ENCODE measurements at regions not wholly inside any gene's neighbourhood (a gene's known extent, or its start where the extent isn't known, plus 50 kb on each side); places are given as distances from the start of the nearest gene placed in this dataset.
"Not testable (repeated sequence)": the region's sequence is repeated elsewhere in the genome, so short reads cannot be mapped to it uniquely, and the experiment has no call there.

DNA sequence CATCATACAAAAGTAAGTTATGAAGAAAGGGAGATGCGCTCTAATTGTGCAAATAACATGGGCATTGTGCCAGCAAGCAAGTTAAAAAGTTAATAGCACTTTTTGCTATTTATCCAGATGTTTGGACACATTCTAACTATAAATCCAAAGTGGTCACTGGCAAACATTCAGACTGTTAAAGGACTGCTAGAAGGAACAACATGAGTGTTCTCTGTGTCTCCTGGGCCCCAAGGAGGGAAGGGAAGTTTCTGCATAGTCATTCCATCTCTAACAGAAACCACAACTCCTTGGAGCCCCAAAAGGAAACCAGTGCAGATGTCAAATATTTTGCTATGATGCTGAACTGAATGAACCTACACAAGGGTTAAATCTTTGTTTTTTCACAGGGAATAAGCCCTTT, 213.3 kb upstream of the HNRNPA3 start:
- no peak overlapping the region for H3K27ac ChIP-seq (ENCODE audit: low read depth, low read length)
- no CpG with 5 or more reads among the region's 1 CpG for WGBS (ENCODE audit: insufficient coverage)
- H3K9me3 ChIP-seq (ENCODE audit: control insufficient read depth, insufficient read depth, low read length) = no peaks in the 10 kb centered on the region
- no peak overlapping the region for H3K4me3 ChIP-seq (ENCODE audit: low read depth, low read length)
- DNase-seq (ENCODE audit: low read depth in 4 of 6, low spot score in 6 of 6) = peak in 1 of 6 donors; percentile 35
- no peaks in the 10 kb centered on the region for H3K36me3 ChIP-seq (ENCODE audit: control insufficient read depth, insufficient read depth, low read length)
- H3K4me1 ChIP-seq (ENCODE audit: control insufficient read depth, insufficient read depth, low read length) = no peaks in the 10 kb centered on the region
- H3K27me3 ChIP-seq (ENCODE audit: control insufficient read depth, insufficient read depth, low read length) = no peaks in the 10 kb centered on the region

DNA sequence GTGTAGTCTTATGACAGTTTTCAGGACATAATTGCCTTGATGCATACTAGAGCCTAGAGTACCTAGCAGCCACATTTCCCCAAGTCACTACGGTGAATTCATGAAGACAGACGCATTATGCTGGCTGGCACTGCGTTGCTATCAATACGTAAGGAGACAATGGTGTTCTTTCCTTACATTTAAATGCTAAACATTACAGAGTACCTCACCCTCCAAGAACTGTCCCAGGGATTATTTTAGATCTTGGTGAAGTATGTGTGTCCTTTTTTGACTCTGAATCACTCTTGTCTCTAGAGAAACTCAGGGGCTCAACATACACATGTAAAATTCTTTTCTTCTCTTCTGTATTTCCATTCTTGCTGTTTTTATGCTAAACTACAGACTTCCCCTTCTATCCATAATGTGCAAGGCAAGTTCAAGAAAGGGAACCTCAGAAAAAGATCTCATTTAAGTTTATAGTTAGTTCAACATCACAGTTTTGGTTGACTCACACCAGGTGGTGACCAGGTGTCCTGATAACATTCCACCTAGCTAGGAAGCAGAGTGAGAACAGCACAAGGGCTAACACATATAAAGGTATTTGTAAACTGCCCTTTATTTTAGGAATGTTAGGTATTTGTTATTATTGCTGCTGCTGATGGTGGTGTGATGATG, 212.4 kb upstream of the HNRNPA3 start:
- no CpG with 5 or more reads among the region's 4 CpGs for WGBS (ENCODE audit: insufficient coverage)
- Histone ChIP-seq H3K9me3 (ENCODE audit: control insufficient read depth, insufficient read depth, low read length) (no peaks in the 10 kb centered on the region), H3K4me1 (ENCODE audit: control insufficient read depth, insufficient read depth, low read length) (no peaks in the 10 kb centered on the region), H3K27ac (ENCODE audit: low read depth, low read length) (no peak overlapping the region), H3K27me3 (ENCODE audit: control insufficient read depth, insufficient read depth, low read length) (no peaks in the 10 kb centered on the region), H3K36me3 (ENCODE audit: control insufficient read depth, insufficient read depth, low read length) (no peaks in the 10 kb centered on the region), H3K4me3 (ENCODE audit: low read depth, low read length) (no peak overlapping the region)
- peak in 1 of 6 donors; percentile 41 for DNase-seq (ENCODE audit: low read depth in 4 of 6, low spot score in 6 of 6)

DNA sequence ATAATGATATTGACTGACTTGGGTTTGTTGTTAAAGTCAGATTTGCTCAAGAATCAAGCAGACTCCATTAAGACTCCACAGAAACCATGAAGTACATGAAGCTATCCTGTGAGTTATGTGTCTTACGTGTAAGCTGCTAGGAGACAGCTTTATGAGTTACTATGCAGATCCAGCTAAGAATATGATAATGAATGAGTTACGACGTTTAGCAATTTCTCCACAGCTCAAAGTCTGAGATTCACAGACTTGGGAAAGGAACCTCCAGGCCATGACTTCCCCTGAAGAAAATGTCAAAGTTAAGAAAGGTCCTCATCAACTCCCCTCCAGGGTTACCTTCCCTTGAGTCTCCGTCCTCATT, 211.9 kb upstream of the HNRNPA3 start:
- DNase-seq (ENCODE audit: low read depth in 4 of 6, low spot score in 6 of 6) = no peak
- Histone ChIP-seq H3K4me3 (ENCODE audit: low read depth, low read length) (no peak overlapping the region), H3K36me3 (ENCODE audit: control insufficient read depth, insufficient read depth, low read length) (no peaks in the 10 kb centered on the region), H3K9me3 (ENCODE audit: control insufficient read depth, insufficient read depth, low read length) (no peaks in the 10 kb centered on the region), H3K27ac (ENCODE audit: low read depth, low read length) (no peak overlapping the region), H3K4me1 (ENCODE audit: control insufficient read depth, insufficient read depth, low read length) (no peaks in the 10 kb centered on the region), H3K27me3 (ENCODE audit: control insufficient read depth, insufficient read depth, low read length) (no peaks in the 10 kb centered on the region)
- WGBS (ENCODE audit: insufficient coverage) = 100% methylated on average over 2 of the region's 4 CpGs

DNA sequence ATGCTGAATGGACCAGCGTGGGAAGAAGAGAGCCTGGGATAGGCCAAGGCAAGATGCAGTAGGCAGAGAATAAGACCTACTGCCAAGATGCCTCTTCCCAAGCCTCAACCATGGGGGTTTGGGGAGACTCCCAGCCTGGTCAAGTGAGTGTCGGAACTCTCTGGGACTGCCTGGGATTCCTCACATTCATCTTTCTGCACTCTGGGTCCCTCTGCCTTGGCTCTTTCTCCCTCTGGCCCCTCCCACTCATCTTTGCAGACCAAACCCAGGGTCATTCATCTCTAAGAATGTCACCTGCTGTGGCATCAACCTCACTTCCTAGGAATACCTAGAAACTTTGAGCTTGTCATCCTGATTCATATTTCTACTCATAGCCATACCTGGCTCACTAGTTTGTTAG, 211.3 kb upstream of the HNRNPA3 start:
- 90% methylated on average over 1 of the region's 2 CpGs for WGBS (ENCODE audit: insufficient coverage)
- no peak for DNase-seq (ENCODE audit: low read depth in 4 of 6, low spot score in 6 of 6)
- Histone ChIP-seq H3K36me3 (ENCODE audit: control insufficient read depth, insufficient read depth, low read length) (no peaks in the 10 kb centered on the region), H3K4me1 (ENCODE audit: control insufficient read depth, insufficient read depth, low read length) (no peaks in the 10 kb centered on the region), H3K27ac (ENCODE audit: low read depth, low read length) (no peak overlapping the region), H3K9me3 (ENCODE audit: control insufficient read depth, insufficient read depth, low read length) (no peaks in the 10 kb centered on the region), H3K27me3 (ENCODE audit: control insufficient read depth, insufficient read depth, low read length) (no peaks in the 10 kb centered on the region), H3K4me3 (ENCODE audit: low read depth, low read length) (no peak overlapping the region)

DNA sequence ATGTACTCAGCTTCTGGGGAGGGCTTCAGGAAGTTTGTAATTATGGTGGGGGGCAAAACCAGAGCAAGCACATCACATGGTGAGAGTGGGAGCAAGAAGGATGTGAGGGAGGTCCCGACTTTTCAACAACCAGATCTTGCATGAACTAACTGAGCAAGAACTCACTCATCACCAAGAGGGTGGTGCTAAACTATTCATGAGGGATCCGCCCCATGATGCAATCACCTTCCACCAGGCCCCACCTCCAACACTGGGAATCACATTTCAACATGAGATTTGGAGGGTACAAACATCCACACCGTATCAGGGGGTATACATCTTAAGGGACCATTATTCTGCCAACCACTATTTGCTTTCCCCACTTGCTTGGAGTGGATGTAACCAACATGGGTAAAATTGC, 209.6 kb upstream of the HNRNPA3 start:
- Histone ChIP-seq H3K9me3 (ENCODE audit: control insufficient read depth, insufficient read depth, low read length) (no peaks in the 10 kb centered on the region), H3K27me3 (ENCODE audit: control insufficient read depth, insufficient read depth, low read length) (no peaks in the 10 kb centered on the region), H3K36me3 (ENCODE audit: control insufficient read depth, insufficient read depth, low read length) (no peaks in the 10 kb centered on the region), H3K27ac (ENCODE audit: low read depth, low read length) (no peak overlapping the region), H3K4me3 (ENCODE audit: low read depth, low read length) (no peak overlapping the region), H3K4me1 (ENCODE audit: control insufficient read depth, insufficient read depth, low read length) (no peaks in the 10 kb centered on the region)
- WGBS (ENCODE audit: insufficient coverage) = no CpG with 5 or more reads among the region's 3 CpGs
- no peak for DNase-seq (ENCODE audit: low read depth in 4 of 6, low spot score in 6 of 6)

DNA sequence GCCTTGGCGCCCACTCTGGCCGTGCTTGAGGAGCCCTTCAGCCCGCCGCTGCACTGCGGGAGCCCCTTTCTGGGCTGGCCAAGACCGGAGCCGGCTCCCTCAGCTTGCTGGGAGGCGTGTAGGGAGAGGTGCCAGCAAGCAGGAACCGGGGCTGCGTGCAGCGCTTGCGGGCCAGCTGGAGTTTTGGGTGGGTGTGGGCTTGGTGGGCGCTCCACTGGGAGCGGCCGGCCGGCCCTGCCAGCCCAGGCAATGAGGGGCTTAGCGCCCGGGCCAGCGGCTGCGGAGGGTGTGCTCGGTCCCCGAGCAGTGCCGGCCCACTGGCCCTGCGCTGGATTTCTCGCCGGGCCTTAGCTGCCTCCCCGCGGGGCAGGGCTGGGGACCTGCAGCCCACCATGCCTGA, 204.9 kb upstream of the HNRNPA3 start:
- not testable (repeated sequence) for DNase-seq (ENCODE audit: low read depth in 4 of 6, low spot score in 6 of 6); H3K36me3 ChIP-seq (ENCODE audit: control insufficient read depth, insufficient read depth, low read length); H3K27me3 ChIP-seq (ENCODE audit: control insufficient read depth, insufficient read depth, low read length); H3K4me3 ChIP-seq (ENCODE audit: low read depth, low read length); H3K9me3 ChIP-seq (ENCODE audit: control insufficient read depth, insufficient read depth, low read length); H3K4me1 ChIP-seq (ENCODE audit: control insufficient read depth, insufficient read depth, low read length); H3K27ac ChIP-seq (ENCODE audit: low read depth, low read length)
- WGBS (ENCODE audit: insufficient coverage) = 96% methylated on average over 28 of the region's 28 CpGs

DNA sequence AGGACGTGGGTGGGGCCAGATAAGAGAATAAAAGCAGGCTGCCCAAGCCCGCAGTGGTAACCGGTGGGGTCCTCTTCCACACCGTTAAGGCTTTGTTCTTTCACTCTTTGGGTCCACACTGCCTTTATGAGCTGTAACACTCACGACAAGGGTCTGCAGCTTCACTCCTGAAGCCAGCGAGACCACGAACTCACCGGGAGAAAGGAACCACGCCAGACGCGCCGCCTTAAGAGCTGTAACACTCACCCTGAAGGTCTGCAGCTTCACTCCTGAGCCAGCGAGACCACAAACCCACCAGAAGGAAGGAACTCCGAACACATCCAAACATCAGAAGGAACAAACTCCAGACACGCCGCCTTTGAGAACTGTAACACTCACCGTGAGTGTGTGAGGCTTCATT, 203.9 kb upstream of the HNRNPA3 start:
- not testable (repeated sequence) for H3K4me3 ChIP-seq (ENCODE audit: low read depth, low read length); H3K36me3 ChIP-seq (ENCODE audit: control insufficient read depth, insufficient read depth, low read length); H3K4me1 ChIP-seq (ENCODE audit: control insufficient read depth, insufficient read depth, low read length); H3K9me3 ChIP-seq (ENCODE audit: control insufficient read depth, insufficient read depth, low read length); H3K27ac ChIP-seq (ENCODE audit: low read depth, low read length); DNase-seq (ENCODE audit: low read depth in 4 of 6, low spot score in 6 of 6); H3K27me3 ChIP-seq (ENCODE audit: control insufficient read depth, insufficient read depth, low read length)
- WGBS (ENCODE audit: insufficient coverage) = 92% methylated on average over 11 of the region's 17 CpGs

DNA sequence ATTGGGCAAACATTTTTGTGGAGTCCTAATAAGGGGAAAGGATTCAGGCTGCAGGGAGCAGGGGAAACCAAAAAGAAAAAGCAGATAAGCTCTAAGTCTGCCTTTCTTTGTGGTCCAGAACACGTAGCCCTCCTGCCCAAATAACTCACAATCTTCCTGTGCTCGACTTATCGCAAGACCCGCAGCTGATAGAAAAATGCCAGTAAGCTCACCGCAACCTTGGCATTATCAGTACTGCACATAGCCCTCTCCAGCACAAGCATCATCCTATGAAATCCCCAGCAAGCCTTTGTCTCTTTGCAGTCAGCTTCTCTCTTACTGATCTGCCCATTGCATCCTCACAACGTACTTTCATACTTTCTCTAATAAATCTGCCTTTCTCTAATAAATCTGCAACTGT, 202.4 kb upstream of the HNRNPA3 start:
- H3K27ac ChIP-seq (ENCODE audit: low read depth, low read length) = no peak overlapping the region
- 92% methylated on average over 6 of the region's 6 CpGs for WGBS (ENCODE audit: insufficient coverage)
- no peak for DNase-seq (ENCODE audit: low read depth in 4 of 6, low spot score in 6 of 6)
- no peaks in the 10 kb centered on the region for H3K4me1 ChIP-seq (ENCODE audit: control insufficient read depth, insufficient read depth, low read length)
- no peak overlapping the region for H3K4me3 ChIP-seq (ENCODE audit: low read depth, low read length)
- H3K36me3 ChIP-seq (ENCODE audit: control insufficient read depth, insufficient read depth, low read length) = no peaks in the 10 kb centered on the region
- no peaks in the 10 kb centered on the region for H3K27me3 ChIP-seq (ENCODE audit: control insufficient read depth, insufficient read depth, low read length)
- no peaks in the 10 kb centered on the region for H3K9me3 ChIP-seq (ENCODE audit: control insufficient read depth, insufficient read depth, low read length)

DNA sequence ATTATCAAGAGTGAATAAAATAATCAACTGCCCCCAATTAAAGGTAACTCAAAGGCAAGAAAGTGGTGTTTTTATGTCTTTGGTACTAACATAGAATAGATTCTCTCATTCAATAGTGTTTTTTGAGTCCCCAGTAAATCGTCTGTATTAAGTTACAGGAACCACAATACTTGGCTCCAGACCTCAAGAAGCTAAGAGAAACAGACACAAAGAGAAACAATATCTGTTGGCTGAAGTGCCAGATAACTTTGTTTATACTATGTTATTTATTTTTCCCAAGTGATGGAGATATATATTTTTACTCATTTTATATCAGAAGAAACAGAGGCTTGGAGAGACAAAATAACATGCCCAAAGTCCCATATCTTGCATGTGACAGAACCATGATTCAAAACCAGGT, 201.7 kb upstream of the HNRNPA3 start:
- no peaks in the 10 kb centered on the region for H3K36me3 ChIP-seq (ENCODE audit: control insufficient read depth, insufficient read depth, low read length)
- no peak for DNase-seq (ENCODE audit: low read depth in 4 of 6, low spot score in 6 of 6)
- H3K4me3 ChIP-seq (ENCODE audit: low read depth, low read length) = no peak overlapping the region
- H3K27ac ChIP-seq (ENCODE audit: low read depth, low read length) = no peak overlapping the region
- no peaks in the 10 kb centered on the region for H3K9me3 ChIP-seq (ENCODE audit: control insufficient read depth, insufficient read depth, low read length)
- H3K27me3 ChIP-seq (ENCODE audit: control insufficient read depth, insufficient read depth, low read length) = no peaks in the 10 kb centered on the region
- H3K4me1 ChIP-seq (ENCODE audit: control insufficient read depth, insufficient read depth, low read length) = no peaks in the 10 kb centered on the region
- WGBS (ENCODE audit: insufficient coverage) = no CpG with 5 or more reads among the region's 1 CpG

DNA sequence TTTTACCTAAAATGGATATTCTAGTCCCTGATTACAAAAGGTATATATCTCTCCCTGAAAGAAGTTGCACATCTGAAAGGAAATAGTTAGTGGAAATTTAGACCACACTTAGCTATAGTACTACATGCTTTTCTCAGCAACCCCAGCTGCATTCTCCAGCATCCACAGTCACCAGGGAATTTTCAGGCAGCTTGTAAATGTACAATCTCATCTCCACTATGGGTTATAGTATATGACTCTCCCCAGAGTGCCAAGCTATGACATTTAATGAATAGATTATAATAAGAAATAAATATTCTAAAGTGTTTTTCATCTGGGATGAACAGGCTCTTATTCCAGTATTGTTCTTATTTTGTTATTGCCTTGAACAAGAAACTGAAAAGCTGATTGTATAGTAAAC, 197.6 kb upstream of the HNRNPA3 start:
- no peak overlapping the region for H3K4me3 ChIP-seq (ENCODE audit: low read depth, low read length)
- DNase-seq (ENCODE audit: low read depth in 4 of 6, low spot score in 6 of 6) = peak in 1 of 6 donors; percentile 72
- no peaks in the 10 kb centered on the region for H3K9me3 ChIP-seq (ENCODE audit: control insufficient read depth, insufficient read depth, low read length)
- no peak overlapping the region for H3K27ac ChIP-seq (ENCODE audit: low read depth, low read length)
- no peaks in the 10 kb centered on the region for H3K27me3 ChIP-seq (ENCODE audit: control insufficient read depth, insufficient read depth, low read length)
- no peaks in the 10 kb centered on the region for H3K4me1 ChIP-seq (ENCODE audit: control insufficient read depth, insufficient read depth, low read length)
- H3K36me3 ChIP-seq (ENCODE audit: control insufficient read depth, insufficient read depth, low read length) = no peaks in the 10 kb centered on the region
